Stimulated activated CD8-positive, alpha-beta memory T cell treated with anti-CD3 and anti-CD28 coated beads, Interleukin-15, amount 100 ng/mL, for 1 hour (primary cell): ENCODE measurements at regions not wholly inside any gene's neighbourhood (a gene's known extent, or its start where the extent isn't known, plus 50 kb on each side); places are given as distances from the start of the nearest gene placed in this dataset.
"Not testable (repeated sequence)": the region's sequence is repeated elsewhere in the genome, so short reads cannot be mapped to it uniquely, and the experiment has no call there.

ENCODE experiments used
- DNase-seq: peaks from one replicate; pipeline ENCODE4 v3.0.0-alpha.2; 2020; ENCODE audit warnings: low read depth

DNA sequence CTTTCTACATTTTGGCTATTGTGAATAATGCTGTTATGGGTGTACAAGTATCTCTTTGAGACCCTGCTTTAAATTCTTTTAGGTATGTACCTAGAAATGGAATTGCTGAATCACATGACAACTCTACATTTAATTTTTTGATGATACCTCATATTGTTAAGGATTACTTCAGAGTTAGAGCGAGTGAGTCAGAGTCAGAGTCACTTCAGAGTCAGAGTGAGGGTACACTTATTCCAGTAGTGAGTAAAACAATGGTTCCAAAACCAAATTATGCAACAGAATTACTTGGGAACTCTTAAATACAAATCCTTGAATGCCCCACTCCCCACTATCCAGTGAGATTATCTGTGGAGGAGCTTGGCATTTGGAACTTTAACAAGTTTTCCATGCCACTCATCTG, 50.3 kb upstream of the SNRK start:
- DNase-seq: no peak

DNA sequence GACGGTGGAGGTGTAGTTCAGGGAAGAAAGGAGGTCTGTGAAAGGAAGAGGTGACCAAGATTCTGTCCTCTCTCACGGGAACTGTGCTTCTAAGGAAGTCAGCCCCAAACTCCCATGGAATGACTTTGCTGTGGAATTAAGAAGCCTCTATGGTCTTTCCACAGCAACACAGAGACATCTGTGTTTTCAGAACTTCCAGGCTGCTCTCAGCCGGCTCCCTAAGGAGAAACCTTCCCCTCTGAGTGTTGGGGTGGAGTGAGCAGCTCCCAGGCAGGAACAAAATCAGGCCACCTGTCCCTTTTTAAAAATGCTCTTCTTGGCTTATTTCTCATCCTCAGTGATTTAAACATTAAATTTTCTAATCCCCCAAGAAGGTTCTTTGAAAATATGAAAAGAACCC, 53.3 kb upstream of the SNRK start:
- DNase-seq: no peak

DNA sequence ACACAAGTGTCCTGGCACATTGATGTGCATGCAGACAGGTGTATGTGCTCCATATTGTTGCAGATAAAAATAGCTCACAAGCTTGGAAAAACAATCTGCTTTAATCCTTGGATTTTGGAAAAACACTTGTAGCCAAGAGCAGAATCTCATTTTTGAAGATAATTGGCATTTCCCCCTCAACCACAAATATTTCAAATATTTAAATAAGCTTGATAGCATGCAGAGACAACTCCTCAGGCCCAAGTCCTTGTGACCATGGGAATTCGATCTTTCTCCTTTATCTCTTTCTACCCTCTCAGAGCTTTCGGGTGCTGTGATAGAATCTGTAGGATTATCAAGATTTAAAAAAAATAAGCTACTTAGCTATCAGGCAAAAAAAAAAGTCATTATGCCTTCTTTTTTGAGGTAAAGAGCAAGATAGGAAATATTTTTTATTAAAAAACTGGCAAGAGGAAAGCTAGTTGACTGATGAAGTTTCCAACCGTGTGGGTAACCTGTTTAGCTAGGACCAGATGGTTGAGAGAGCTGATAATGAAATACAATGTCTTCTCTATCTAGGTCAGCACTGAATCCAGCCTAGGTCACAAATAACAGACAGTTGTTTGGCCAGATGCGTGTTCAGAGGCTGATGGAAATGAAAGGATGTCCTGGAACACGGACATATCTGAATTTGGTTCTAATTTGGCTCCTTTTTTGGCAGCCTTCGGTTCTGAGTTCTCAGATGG, 54.9 kb upstream of the SNRK start:
- DNase-seq: no peak

DNA sequence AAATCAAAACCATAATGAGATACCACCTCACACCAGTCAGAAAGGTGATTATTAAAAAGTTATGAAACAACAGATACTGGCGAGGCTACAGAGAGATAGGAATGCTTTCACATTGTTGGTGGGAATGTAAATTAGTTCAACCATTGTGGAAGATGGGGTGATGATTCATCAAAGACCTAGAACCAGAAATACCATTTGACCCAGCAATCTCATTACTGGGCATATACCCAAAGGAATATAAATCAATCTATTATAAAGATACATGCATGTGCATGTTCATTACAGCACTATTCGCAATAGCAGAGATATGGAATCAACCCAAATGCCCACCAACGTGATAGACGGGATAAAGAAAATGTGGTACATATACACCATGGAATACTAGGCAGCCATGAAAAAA, 56.5 kb upstream of the SNRK start:
- DNase-seq: not testable (repeated sequence)

DNA sequence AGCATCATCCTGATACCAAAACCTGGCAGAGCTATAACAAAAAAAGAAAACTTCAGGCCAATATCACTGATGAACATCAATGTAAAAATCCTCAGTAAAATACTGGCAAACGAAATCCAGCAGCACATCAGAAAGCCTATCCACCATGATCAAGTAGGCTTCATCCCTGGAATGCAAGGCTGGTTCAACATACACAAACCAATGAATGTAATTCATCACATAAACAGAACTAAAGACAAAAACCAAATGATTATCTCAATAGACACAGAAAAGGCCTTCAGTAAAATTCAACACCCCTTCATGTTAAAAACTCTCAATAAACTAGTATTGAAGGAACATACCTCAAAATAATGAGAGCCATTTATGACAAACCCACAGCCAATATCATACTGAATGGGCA, 58.7 kb upstream of the SNRK start:
- not testable (repeated sequence) for DNase-seq

DNA sequence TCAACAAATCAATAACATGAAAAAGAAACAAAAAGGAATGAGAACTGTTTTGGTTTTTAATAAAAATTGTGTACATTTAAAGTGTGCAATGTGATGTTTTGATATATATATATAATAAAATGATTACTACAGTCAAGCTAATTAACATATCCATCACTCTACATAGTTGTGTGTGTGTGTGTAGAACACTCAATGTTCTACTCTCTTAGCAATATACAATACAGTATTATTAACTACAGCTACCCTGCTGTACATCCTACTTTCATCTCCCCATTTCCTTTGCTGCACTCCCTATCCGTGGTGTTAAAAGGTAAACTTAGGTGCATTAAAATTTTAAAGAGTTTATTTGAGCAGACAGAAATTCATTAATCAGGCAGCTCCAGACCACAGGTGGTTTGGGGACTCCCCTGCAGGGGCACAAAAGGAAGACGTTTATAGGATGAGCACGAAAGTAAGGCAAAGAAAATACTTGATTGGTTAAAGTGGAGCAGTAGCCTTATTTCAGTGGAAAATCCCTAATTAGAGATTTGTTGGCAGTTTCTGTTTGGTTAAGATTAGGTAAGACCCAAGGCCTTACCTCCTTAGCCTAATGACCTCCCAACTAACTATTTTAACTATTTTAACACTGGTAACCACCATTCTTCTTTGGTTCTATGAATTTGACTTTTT, 61.8 kb upstream of the SNRK start:
- no peak for DNase-seq

DNA sequence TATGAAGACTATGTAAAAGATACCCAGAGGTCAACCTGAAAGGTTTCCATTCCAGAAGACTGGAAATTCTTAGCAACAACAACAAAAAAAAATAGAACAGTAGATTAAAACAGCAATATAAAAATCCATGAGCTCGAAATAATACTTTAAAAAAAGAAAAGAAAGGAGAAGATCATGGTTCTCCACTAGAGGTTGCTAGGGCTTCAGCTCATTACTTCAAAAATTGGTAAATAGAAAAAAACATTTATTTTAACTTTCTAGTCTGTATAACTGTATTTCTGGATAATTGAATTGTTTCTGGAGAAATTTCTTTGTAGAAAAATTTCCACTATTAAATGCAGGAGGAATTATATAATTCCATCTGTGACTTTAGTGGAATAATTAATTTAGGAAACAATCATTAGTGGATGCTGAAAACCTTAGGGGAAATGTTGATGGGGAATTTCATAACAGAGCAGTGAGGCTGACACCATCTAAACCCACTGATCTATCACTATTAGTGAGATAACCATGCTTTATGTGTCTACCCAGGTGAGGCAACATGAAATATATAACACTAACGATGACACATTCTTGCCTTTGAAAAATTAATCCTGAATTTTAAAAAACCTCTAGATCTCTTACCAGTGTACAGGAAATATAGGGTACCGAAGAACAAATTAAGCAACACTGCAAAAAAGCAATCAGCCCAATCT, 62.5 kb upstream of the SNRK start:
- no peak for DNase-seq

DNA sequence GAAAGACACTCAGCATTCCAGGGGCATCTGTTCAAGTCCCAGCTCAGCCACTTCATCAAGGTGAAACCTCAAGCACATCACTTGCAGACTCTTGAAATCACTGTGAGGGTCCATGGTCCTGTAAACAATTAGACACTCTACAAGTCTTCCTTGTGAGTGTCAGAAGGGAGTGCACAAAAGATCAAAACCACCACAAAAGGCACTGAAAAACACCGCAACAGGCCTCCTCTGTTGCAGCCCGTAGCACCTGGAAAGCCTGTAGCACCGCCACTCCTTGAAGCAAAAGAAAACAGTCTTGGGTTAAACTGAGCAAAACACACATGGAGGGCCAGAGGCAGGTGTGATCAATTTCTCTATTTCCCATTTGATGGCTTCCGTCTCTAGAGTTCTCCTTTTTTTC, 63.8 kb upstream of the SNRK start:
- DNase-seq: no peak

DNA sequence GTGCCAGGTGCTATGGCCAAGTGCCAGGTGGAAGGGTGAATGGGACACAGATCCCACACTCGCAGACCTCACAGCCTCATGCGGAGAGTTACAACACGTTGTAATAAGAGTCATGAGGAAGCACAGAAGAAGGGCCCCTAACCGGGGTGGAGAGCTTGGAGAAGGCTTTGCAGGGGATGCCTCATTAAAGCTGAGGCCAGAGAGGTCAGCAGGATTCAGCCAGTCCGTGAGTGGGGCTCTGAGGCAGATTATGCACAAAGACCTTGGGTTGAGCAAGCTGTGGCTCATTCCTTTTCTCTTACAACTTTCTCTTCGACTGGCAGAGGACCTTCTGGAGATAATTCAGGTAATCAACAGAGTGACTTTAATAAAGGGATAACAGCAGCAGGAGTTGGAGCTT, 65.3 kb upstream of the SNRK start:
- no peak for DNase-seq

DNA sequence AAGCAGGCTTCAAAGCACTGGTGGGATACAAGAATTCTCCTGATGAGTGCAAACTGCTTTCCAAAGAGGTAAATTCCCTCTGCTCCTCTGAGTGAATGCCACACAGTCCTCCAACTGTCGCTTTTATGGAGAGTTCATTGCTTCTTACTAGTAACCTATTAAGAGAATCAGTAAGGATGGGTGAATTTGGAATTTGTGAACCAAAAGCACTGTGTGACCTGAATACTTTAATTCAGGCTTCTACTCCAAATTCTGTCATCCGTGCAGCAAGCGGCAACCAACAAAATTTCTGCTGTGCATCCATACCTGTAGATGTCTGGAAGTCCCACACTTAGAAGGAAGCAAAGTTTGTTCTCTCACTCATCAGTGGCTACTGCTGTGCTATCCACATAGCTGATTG, 66.7 kb upstream of the SNRK start:
- DNase-seq: no peak

DNA sequence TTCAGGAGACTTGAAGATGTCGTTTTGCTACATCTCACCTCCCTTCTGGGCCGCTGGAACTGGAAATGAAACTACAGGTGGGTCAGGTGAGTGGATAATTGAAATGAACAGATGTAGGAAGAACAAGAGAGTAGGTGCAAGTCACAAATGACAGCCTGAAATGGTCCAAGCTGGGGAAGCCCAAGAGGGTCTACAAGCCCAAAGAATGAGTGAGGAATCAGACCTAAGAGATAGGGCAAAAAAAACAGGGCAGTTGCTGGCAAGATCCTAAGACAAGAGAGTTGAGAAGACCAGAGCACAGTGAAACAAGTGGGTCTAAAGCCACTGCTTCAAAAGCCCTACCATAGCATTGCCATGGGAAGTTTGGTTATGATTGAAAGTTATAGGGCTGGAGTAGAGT, 67.4 kb upstream of the SNRK start:
- DNase-seq: no peak

DNA sequence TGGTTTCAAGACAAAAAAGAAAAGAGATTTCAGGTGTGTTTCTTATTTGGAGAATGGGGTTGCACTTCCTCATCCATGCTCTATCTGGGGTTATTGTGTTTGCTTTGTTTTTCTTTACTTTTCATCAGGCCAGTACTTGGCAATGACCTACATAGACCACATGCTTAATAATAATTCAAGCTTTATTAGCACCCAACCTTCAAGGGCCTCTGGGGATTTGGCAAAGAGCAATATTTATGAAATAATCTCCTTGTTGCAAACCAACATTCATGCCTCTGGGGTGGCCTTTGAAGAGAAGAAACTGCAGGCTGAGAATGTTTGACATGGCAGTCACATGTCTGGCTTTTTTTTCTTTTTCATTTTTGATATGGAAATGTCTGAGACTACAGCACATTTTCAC, 68.2 kb upstream of the SNRK start:
- DNase-seq: no peak

DNA sequence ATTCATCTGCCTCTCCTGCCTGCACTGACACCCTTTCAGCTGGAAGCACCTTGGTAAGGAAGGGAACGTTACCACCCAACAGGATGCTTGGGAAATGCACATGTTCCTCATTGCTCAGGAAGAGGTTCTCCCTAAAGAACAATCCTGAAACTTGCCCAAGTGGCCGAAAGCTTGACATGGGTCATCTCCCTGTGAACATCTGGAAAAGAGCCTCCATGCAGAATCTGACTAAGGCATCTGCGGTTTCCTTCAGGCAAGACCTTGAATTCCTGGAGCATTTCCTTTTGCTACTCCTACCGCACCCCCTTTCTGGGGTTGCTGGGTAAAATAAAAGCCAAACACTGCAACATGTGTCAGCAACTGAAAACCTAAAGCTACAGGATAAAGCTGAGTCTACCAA, 68.7 kb upstream of the SNRK start:
- DNase-seq: no peak

DNA sequence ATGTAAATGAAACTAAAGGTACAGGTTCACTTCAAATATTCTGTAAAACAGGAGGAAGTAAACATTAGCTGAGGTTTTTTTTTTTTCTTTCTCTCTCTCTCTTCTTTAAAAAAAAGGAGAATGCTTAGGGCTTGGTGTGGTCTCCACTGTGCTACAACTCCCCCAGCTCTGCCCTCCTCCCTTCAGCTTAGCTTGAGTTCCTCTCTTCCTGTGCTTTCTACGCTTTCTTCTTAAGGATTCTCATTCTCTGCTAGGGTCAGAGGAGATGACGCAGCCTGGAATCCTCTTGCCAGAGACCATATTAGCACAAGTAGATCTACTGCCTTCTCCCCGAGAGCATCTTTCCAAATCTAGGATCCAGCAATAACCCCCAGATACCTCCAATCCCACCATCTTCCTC, 69.1 kb upstream of the SNRK start:
- DNase-seq: no peak

DNA sequence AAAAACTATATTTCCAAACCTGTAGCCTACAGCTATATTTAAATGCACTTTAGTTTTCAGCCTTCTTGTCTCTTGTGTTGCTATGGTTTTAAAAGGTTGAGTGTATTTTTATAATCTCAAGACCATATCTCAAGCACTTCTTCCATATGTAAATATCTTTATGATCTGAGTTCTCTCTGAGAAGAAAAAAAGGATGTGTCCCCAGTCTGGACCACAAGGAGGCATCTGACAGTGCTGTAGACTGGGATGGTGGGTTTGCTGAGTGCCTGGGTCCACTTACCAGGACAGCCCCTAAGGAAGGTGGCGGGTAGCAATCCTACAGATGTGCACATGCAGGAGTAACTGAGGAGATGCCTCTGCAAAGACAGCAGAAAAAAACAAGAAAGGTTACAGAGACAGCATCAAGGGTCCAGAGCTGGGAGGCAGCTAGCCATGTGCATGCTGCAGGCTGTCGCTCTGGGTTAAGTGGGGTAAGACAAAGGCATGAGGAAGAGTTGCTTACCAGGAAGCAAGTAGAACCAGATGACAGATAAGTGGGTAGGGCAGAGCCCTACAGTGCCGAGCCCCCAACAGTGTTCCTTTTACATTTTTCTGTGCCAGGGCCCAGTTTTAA, 70.6 kb upstream of the SNRK start:
- no peak for DNase-seq

DNA sequence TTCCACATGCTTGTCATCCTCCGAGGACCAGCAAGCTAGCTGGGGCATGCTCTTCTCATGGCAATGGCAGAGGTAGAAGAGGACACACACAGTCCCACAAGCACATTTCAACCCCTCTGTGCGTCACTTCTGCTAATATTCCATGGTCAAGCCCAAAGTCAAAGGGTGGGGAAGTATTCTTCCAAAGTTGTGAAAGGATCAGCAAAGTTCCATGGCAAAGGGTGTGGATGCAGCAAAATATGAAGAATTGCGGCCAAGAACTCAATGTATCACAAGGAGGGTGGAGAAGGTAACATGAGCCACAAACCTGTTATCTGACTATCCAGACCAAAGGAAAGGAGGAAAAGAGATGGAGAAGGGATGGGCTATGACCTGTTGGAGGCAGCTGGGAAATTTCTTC, 71.2 kb upstream of the SNRK start:
- DNase-seq: no peak

DNA sequence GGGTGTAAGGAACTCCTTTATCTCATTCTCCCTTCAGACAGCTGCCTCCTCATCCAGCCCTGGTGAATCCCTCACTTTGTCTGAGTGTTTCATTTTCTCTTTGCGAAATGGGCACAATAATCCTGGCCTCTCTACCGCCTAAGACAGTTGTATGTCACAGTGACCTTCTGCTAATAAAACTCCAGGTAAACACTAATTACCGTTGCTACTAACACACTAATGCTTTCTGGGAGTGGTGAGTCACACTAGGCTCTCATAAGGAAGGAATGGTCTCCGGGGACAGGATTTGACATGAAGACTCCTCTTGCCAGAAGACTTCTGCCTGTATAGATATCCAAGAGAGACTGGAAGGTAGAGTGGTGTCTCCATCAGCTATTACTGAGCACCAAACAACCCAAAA, 71.7 kb upstream of the SNRK start:
- DNase-seq: no peak

DNA sequence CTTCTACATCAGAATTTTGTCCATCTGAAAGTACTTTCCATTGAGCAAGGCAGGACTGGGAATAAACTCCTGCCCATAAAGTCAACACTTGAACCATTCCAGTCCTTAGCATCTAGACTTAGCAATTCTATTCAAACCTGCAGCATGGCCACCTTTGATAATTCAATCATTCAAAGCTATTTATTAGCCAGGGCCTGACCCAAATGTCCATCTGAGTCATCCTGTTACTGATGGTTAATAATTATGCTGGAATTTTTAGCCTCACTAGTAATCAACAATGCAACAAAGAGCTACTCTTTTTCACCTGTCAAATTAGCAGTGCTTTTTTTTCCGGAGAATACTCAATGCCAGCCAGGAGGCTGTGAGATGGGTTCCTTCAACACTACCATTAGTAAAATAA, 72.7 kb upstream of the SNRK start:
- DNase-seq: no peak

DNA sequence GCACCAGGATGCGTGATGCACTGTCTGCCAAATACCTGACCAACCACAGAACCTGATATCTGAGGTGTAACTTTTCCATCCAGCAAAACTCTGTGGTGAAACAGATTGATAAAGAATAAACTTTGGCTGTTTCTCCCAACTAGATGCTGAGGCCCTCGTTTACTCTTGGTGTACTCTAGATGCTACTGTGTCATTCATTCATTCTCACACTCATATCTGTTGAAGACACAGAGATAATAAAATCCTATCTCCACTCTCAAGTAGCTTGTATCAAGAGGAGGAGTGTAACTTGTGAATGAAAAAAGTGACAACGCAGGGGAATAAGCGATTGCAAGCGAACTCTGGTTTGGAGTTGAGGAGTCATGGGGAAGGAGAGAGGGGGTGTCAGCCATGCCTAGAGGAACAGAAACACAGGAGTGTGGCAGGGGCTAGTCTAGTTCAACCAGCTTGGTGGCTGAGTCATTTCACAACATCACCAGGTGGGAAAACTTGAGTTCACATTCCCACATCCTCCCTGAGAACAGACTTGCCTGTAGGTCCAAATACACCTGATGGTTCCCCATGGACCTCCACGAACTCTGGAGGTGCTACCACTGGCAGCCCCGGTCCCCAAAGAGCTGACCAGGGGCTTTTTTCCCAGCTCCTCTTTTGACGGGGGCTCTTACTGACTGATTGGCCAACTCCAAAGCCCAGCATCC, 73.3 kb upstream of the SNRK start:
- DNase-seq: no peak

DNA sequence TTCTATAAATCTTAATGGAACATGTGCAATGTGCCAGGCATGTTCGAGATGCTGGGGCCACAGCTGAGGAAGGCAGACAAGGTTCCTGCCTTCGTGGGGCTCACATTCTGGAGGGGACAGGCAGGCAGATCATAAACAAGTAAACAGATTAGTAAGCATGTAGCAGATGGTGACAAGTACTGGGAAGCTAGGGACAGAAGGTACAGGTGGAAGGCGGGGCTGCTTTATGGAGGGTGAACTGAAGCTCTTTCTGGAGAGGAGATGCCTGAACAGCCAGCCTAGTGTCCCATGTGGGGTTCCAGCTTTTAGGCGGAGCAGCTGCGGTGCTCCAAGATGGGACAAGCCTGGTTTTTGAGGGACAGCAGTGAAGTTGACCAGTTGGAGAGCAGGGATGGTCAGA, 74.7 kb upstream of the SNRK start:
- DNase-seq: no peak

DNA sequence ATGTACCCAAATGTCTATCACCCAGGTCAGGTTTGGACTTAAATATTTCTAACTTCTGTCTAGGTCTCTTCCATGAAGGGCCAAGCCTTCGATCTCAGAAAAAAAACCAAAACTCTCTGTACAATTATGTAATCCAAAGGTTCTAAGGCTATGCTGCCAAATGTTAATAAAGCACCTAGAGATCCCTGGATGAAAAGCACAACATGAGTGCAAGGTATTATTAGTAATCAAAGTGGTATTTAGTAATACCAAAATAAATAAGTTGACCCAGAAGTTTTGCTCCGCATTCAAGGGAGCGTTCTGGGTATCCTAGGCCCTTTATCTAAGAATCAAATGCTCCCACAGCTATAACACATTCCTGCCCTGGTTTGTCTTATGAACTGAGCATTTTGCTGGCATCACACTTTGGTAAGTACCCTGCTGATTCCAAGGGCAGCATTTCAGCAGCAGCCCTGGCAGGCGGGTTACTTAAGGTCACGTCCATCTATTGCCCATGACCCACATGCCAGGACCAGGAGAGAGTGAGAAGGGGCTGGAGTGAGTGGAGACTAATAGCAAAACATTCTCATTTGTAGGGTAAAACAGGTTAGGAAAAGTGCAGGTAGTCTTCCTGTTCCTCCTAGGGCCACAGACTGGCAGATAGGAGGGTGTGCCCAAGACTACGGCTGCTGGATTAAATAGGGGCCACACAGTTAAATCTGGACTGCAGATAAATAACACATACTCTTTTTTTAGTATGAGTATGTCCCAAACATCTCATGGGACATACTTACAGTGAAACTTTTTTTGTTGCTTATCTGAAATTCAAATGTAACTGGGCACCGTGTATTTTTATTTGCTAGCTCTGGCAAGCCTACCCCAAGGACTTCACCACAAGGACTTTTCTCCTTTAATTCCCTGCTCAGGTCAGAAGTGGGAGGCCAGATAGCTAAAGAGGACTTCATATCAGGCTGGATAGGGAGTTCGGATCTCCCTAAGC, 76.0 kb upstream of the SNRK start:
- no peak for DNase-seq
